Esophagus squamous epithelium (tissue), 4 donors: ENCODE measurements at regions not wholly inside any gene's neighbourhood (a gene's known extent, or its start where the extent isn't known, plus 50 kb on each side); places are given as distances from the start of the nearest gene placed in this dataset.

Experiments
- CTCF ChIP-seq, 6 experiments: fragments of 450-650 bp in 4 of 6; fragments of 200-600 bp in 2 of 6; sonication (generic) in 2 of 6; IDR thresholded peaks; one replicate each; pipeline ENCODE4 v1.5.1; 2016 to 2019; ENCODE audit warnings: antibody characterized with exemption in 6 of 6, mild to moderate bottlenecking in 4 of 6, moderate library complexity in 4 of 6
- POLR2A ChIP-seq, 4 donors: fragments of 450-650 bp; IDR thresholded peaks; one replicate each; pipeline ENCODE4 v1.6.1; 2017; ENCODE audit warnings: antibody characterized with exemption in 4 of 4, mild to moderate bottlenecking in 4 of 4, moderate library complexity in 3 of 4

GRCh38 chr1:4330805-4331766 is 323.3 kb upstream of the AJAP1 start:
- TF ChIP-seq CTCF (IDR thresholded peaks at IDR 0.05) (no peak), POLR2A (IDR thresholded peaks at IDR 0.05) (no peak)
